ENCODE measurements at regions not wholly inside any gene's neighbourhood (a gene's known extent, or its start where the extent isn't known, plus 50 kb on each side); places are given as distances from the start of the nearest gene placed in this dataset.

DNA sequence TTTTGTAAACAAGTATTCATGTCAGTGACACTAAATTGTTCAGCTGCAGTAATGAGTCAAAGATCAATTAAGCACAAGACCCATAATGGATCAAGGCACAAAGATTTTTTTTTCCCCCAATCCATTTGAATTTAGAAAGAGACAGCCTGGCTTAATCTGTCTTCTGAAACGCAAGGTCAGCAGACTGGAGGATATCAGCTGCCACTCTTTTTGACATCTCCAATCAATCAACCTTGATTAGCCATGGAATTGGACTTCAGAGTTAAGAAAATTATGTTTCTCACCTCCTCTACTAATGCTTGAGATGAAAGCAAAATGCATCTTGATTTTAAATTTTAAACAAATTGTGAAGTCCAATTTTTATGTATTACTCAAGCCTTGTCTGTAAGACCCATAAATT is 642.4 kb upstream of the STEAP1 start (continued):
- TF ChIP-seq CTCF (conservative IDR thresholded peaks at IDR 0.05; ENCODE audit: low read depth in 2 of 2) (no peak), ETS1 (IDR thresholded peaks at IDR 0.05) (no peak), POLR2AphosphoS5 (IDR thresholded peaks at IDR 0.05; ENCODE audit: low read depth) (no peak), ZNF331 (CRISPR knock-in tag; IDR thresholded peaks at IDR 0.05; ENCODE audit: low read depth) (no peak)
- TF ChIP-seq, protein P1, sequence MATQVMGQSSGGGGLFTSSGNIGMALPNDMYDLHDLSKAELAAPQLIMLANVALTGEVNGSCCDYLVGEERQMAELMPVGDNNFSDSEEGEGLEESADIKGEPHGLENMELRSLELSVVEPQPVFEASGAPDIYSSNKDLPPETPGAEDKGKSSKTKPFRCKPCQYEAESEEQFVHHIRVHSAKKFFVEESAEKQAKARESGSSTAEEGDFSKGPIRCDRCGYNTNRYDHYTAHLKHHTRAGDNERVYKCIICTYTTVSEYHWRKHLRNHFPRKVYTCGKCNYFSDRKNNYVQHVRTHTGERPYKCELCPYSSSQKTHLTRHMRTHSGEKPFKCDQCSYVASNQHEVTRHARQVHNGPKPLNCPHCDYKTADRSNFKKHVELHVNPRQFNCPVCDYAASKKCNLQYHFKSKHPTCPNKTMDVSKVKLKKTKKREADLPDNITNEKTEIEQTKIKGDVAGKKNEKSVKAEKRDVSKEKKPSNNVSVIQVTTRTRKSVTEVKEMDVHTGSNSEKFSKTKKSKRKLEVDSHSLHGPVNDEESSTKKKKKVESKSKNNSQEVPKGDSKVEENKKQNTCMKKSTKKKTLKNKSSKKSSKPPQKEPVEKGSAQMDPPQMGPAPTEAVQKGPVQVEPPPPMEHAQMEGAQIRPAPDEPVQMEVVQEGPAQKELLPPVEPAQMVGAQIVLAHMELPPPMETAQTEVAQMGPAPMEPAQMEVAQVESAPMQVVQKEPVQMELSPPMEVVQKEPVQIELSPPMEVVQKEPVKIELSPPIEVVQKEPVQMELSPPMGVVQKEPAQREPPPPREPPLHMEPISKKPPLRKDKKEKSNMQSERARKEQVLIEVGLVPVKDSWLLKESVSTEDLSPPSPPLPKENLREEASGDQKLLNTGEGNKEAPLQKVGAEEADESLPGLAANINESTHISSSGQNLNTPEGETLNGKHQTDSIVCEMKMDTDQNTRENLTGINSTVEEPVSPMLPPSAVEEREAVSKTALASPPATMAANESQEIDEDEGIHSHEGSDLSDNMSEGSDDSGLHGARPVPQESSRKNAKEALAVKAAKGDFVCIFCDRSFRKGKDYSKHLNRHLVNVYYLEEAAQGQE (IDR thresholded peaks at IDR 0.05; ENCODE audit: unreplicated experiment) = no peak

DNA sequence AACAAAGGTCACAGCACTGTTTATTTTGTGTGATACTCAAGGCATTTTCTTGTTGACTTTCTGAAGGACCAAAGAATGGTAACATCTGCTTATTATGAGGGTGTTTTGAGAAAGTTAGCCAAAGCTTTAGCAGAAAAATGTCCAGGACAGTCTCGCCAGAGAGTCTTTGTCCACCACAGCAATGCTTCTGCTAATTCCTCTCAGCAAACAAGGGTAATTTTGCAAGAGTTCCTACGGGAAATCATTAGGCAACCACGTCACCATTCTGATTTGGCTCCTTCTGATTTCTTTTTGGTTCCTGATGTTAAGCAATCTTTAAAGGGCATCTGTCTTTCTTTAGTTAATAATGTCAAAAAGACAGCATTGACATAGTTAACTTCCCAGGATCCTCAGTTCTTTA is 639.3 kb upstream of the STEAP1 start:
- Histone ChIP-seq H2AFZ (no peak overlapping the region), H3K4me1 (ENCODE audit: insufficient read depth) (no peaks in the 10 kb centered on the region), H3K9me2 (ENCODE audit: insufficient read depth) (no peaks in the 10 kb centered on the region; the same call in 1 of the 2 replicates), H3K27ac (ENCODE audit: low read depth) (no peak overlapping the region), H3K4me2 (no peak overlapping the region), H3F3A (replicated peaks; ENCODE audit: low read depth) (no peaks in the 10 kb centered on the region), H4K20me1 (replicated peaks; ENCODE audit: insufficient read depth) (no peaks in the 10 kb centered on the region), H3K79me2 (replicated peaks; ENCODE audit: insufficient read depth) (no peaks in the 10 kb centered on the region), H3K27me3 (ENCODE audit: insufficient read depth) (no peaks in the 10 kb centered on the region), H3K4me3 (no peak overlapping the region), H3K36me3 (ENCODE audit: insufficient read depth) (no peaks in the 10 kb centered on the region)
- DNase-seq (ENCODE audit: low spot score) (no peak), ATAC-seq (no peak)
- Mint-ChIP-seq H3K27ac (no peak overlapping the region), H3K27me3 (ENCODE audit: insufficient read depth, low read depth, poor library complexity) (no peaks in the 10 kb centered on the region), H3K36me3 (ENCODE audit: low read depth) (no peaks in the 10 kb centered on the region), H3K4me3 (no peak overlapping the region), H3K9me3 (no peaks in the 10 kb centered on the region), H3K4me1 (no peaks in the 10 kb centered on the region)
- TF ChIP-seq ZNF114 (CRISPR knock-in tag; IDR thresholded peaks at IDR 0.05) (no peak), CREB1 (CRISPR knock-in tag; IDR thresholded peaks at IDR 0.05; ENCODE audit: low read depth) (no peak), ETS1 (IDR thresholded peaks at IDR 0.05) (no peak), NANOG (IDR thresholded peaks at IDR 0.05; ENCODE audit: borderline replicate concordance) (no peak), POLR2AphosphoS5 (IDR thresholded peaks at IDR 0.05; ENCODE audit: low read depth) (no peak), ZNF462 (CRISPR knock-in tag; IDR thresholded peaks at IDR 0.05) (no peak)
